RWPE1 (cell line): ENCODE measurements at regions not wholly inside any gene's neighbourhood (a gene's known extent, or its start where the extent isn't known, plus 50 kb on each side); places are given as distances from the start of the nearest gene placed in this dataset.

ENCODE experiments used
- CTCF ChIA-PET: fragments of 350-600 bp; sonication (Branson Sonifier 250); formaldehyde crosslinking; extraction: SDS; loops from one replicate; lab custom pipeline; 2021; lab: Yijun Ruan, JAX
- POLR2A ChIA-PET: fragments of 400-600 bp; formaldehyde crosslinking; extraction: SDS; loops from one replicate; lab custom pipeline; 2020; ENCODE audit warnings: antibody characterized with exemption; ENCODE audit not compliant: low non-redundant PET; lab: Yijun Ruan, JAX
- DNase-seq: peaks from one replicate; pipeline ENCODE4 v3.0.0; 2012; ENCODE audit warnings: low spot score
- H3K27ac ChIP-seq: fragments of 450-650 bp; 2 replicates; pipeline ENCODE4 v1.5.1; 2017
- CTCF ChIP-seq: fragments of 450-650 bp; conservative IDR thresholded peaks from 2 replicates; pipeline ENCODE4 v1.5.1; 2017; ENCODE audit warnings: low read depth, mild to moderate bottlenecking

GRCh38 chr17:71171270-71171669, 949.5 kb upstream of the SOX9 start:
- DNase-seq, result no peak
- ChIA-PET POLR2A (no interaction called here), CTCF (no interaction called here)
- TF ChIP-seq CTCF, result no peak
- no peak overlapping the region for H3K27ac ChIP-seq

- no peak for DNase-seq
- TF ChIP-seq CTCF, result no peak
- POLR2A ChIA-PET, result no interaction called here
- CTCF ChIA-PET, result interaction anchor here (0.6 kb wide), 1 partner anchor 16 kb away, joined by 3 read pairs; no protein-coding TSS in a partner anchor
- H3K27ac ChIP-seq, result no peak overlapping the region
Observed at GRCh38 chr17:71173991-71174390, 946.8 kb upstream of the SOX9 start.

GRCh38 chr17:71176331-71176730, 944.5 kb upstream of the SOX9 start:
- no peak overlapping the region for H3K27ac ChIP-seq
- ChIA-PET CTCF (no interaction called here), POLR2A (no interaction called here)
- no peak for DNase-seq
- TF ChIP-seq CTCF, result no peak

GRCh38 chr17:71176928-71177443, 943.8 kb upstream of the SOX9 start:
- DNase-seq, result no peak
- H3K27ac ChIP-seq, result no peak overlapping the region
- ChIA-PET POLR2A (no interaction called here), CTCF (no interaction called here)
- TF ChIP-seq CTCF, result no peak

- ChIA-PET POLR2A (no interaction called here), CTCF (no interaction called here)
- DNase-seq, result no peak
- no peak for TF ChIP-seq CTCF
- H3K27ac ChIP-seq, result no peak overlapping the region
Observed at GRCh38 chr17:71180801-71181385, 939.9 kb upstream of the SOX9 start.

GRCh38 chr17:71183066-71183660, 937.7 kb upstream of the SOX9 start:
- ChIA-PET CTCF (no interaction called here), POLR2A (no interaction called here)
- no peak overlapping the region for H3K27ac ChIP-seq
- no peak for TF ChIP-seq CTCF
- DNase-seq, result no peak
